LNCAP (cell line): ENCODE measurements at regions not wholly inside any gene's neighbourhood (a gene's known extent, or its start where the extent isn't known, plus 50 kb on each side); places are given as distances from the start of the nearest gene placed in this dataset.

Source experiments
- CTCF ChIP-seq: fragments of 450-650 bp; IDR thresholded peaks from 2 replicates; pipeline ENCODE4 v1.5.1; 2017; ENCODE audit warnings: mild to moderate bottlenecking

- TF ChIP-seq CTCF = no peak
Measured at GRCh38 chr6:56318851-56319250, 71.5 kb upstream of the COL21A1 start.

DNA sequence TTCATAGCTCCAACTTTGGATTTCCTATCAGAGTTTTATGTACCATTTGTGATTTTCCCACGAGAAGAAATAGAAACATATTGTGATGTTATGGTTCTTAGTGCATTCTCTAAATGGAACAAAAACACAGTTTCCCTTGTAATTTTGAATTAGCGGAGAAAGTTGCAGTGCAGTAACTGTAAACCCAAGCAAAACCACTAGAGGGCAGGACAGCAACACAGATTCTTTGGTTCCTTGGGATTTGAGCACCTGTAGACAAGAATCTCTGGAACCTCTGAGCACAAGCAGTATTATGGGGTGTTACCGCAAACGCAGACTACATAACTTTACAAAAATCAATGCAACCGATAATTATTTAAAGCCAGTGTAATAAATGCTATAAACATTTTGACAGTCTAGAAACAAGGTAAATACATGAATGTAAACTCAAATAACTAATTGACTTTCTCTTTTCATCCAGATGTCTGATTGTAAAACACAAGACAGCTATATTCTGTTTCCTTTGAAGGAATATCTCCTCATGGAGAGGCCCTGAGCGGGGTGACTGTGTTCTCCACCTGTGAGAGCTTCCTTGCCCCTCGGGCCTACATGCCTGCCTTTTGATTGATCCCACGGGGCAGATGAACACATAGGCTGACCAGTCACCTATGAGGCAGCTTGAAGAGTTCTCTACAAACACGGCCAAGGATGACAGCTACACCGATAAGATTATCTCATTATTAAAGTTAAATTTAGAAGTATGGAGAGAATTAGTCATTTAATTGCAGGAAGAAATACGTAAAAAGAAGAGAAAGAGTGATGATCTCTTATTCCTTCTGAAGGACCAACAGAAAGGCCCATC is 67.5 kb upstream of the COL21A1 start:
- peak; percentile 82 for TF ChIP-seq CTCF

- no peak for TF ChIP-seq CTCF
Measured at GRCh38 chr6:56311533-56312448, 64.4 kb upstream of the COL21A1 start.

- TF ChIP-seq CTCF = no peak
Measured at GRCh38 chr6:56311061-56311460, 63.7 kb upstream of the COL21A1 start.

DNA sequence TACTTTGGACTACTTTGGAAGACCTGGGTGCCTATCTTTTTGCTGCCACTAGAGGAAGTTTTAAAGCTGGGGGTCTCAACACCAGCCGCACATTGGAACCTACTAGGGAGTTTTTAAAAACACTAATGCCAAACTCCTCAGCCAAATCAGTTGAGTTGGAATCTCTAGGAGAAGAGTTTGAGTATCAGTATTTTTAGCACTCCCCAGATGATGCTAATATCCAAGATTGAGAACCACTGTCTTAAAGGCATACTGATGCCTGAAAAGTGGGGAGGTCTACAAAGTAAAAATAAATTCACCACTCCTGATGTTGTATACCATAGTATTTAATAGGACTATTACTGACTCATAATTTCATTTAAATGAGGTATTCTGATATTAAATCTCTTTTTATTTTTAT is 62.9 kb upstream of the COL21A1 start:
- no peak for TF ChIP-seq CTCF

DNA sequence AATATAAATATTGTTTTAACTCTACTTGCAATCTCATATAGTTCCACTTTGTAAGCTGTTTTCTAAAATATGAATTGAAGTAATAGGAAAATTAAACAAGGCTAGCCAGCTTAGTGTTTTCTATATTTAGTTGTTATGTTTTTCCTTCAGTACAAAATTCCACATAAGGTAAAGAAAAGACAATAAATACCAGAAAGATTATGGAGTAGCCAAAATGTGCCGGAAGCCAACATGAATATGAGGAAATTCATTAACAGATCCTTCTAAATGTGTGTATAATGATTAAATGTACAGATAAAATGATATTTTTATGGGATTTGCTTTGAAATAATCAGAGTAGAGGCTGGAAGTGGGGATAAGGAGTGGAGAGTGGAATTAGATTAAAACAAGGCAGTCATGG is 52.5 kb upstream of the COL21A1 start:
- TF ChIP-seq CTCF = no peak

- TF ChIP-seq CTCF = no peak
Measured at GRCh38 chr6:56297022-56297989, 49.9 kb upstream of the COL21A1 start.
